Thoracic aorta (tissue), 2 donors: ENCODE measurements at regions not wholly inside any gene's neighbourhood (a gene's known extent, or its start where the extent isn't known, plus 50 kb on each side); places are given as distances from the start of the nearest gene placed in this dataset.

Source experiments
- ATAC-seq: fragments of 150-250 bp; one replicate; pipeline ENCODE4 v1.8.0; 2017; ENCODE audit warnings: low read depth; ENCODE audit not compliant: insufficient number of reproducible peaks, low FRiP score
- DNase-seq: peaks from one replicate; pipeline ENCODE4 v3.0.0-alpha.2; 2020; ENCODE audit warnings: low spot score
- H3K27ac ChIP-seq, 2 donors: fragments of 200-600 bp; sonication (generic); 1 replicate in 1 of 2; 2 replicates in 1 of 2; pipeline ENCODE4 v1.5.1; 2016; ENCODE audit warnings: mild to moderate bottlenecking in 2 of 2, moderate library complexity in 2 of 2
- H3K27me3 ChIP-seq: fragments of 200-600 bp; sonication (generic); replicated peaks from 2 replicates; pipeline ENCODE4 v1.6.0; 2016; ENCODE audit warnings: mild to moderate bottlenecking; ENCODE audit not compliant: insufficient read depth
- H3K36me3 ChIP-seq: fragments of 200-600 bp; sonication (generic); one replicate; pipeline ENCODE4 v1.5.1; 2016
- H3K4me1 ChIP-seq, 2 donors: fragments of 200-600 bp; sonication (generic); 1 replicate in 1 of 2; 2 replicates in 1 of 2; pipeline versions ENCODE4 v1.5.1 to v1.6.0; 2016; ENCODE audit warnings: low read depth in 2 of 2, mild to moderate bottlenecking in 1 of 2; ENCODE audit not compliant: control insufficient read depth in 1 of 2
- H3K4me3 ChIP-seq: fragments of 200-600 bp; sonication (generic); 2 replicates; pipeline ENCODE4 v1.5.1; 2016; ENCODE audit warnings: mild to moderate bottlenecking
- H3K9me3 ChIP-seq: fragments of 200-600 bp; sonication (generic); 2 replicates; pipeline ENCODE4 v1.5.1; 2016
- CTCF ChIP-seq: fragments of 200-600 bp; sonication (generic); IDR thresholded peaks from one replicate; pipeline ENCODE4 v1.5.1; 2019; ENCODE audit warnings: antibody characterized with exemption

- H3K27me3 ChIP-seq, result no peaks in the 10 kb centered on the region
- no peak overlapping the region for H3K27ac ChIP-seq
- no peak for ATAC-seq
- TF ChIP-seq CTCF, result no peak
- no peak overlapping the region for H3K4me3 ChIP-seq
- no peak for DNase-seq
- H3K9me3 ChIP-seq, result peaks cover 3% of the 10 kb centered on the region
- no peaks in the 10 kb centered on the region for H3K36me3 ChIP-seq
- no peaks in the 10 kb centered on the region for H3K4me1 ChIP-seq
Observed at GRCh38 chr2:38216886-38217285, 140.9 kb upstream of the CYP1B1 start.

- Histone ChIP-seq H3K27ac (no peak overlapping the region), H3K4me1 (no peaks in the 10 kb centered on the region), H3K36me3 (no peaks in the 10 kb centered on the region), H3K9me3 (peaks cover 3% of the 10 kb centered on the region), H3K27me3 (no peaks in the 10 kb centered on the region), H3K4me3 (no peak overlapping the region)
- ATAC-seq (no peak), DNase-seq (no peak)
- no peak for TF ChIP-seq CTCF
Observed at GRCh38 chr2:38215993-38216392, 140.0 kb upstream of the CYP1B1 start.

GRCh38 chr2:38215522-38215921 is 139.6 kb upstream of the CYP1B1 start:
- ATAC-seq (no peak), DNase-seq (no peak)
- TF ChIP-seq CTCF, result no peak
- no peaks in the 10 kb centered on the region for H3K27me3 ChIP-seq
- H3K4me3 ChIP-seq, result no peak overlapping the region
- H3K36me3 ChIP-seq, result no peaks in the 10 kb centered on the region
- no peaks in the 10 kb centered on the region for H3K4me1 ChIP-seq
- H3K27ac ChIP-seq, result no peak overlapping the region
- H3K9me3 ChIP-seq, result peaks cover 3% of the 10 kb centered on the region

- no peaks in the 10 kb centered on the region for H3K36me3 ChIP-seq
- no peak overlapping the region for H3K27ac ChIP-seq
- no peaks in the 10 kb centered on the region for H3K4me1 ChIP-seq
- ATAC-seq (no peak), DNase-seq (no peak)
- no peak overlapping the region for H3K4me3 ChIP-seq
- no peaks in the 10 kb centered on the region for H3K27me3 ChIP-seq
- peaks cover 3% of the 10 kb centered on the region for H3K9me3 ChIP-seq
- no peak for TF ChIP-seq CTCF
Observed at GRCh38 chr2:38214209-38214717, 138.3 kb upstream of the CYP1B1 start.

GRCh38 chr2:38213619-38214167 is 137.7 kb upstream of the CYP1B1 start:
- Histone ChIP-seq H3K27ac (no peak overlapping the region), H3K4me1 (no peaks in the 10 kb centered on the region), H3K4me3 (no peak overlapping the region), H3K36me3 (no peaks in the 10 kb centered on the region), H3K9me3 (peaks cover 3% of the 10 kb centered on the region), H3K27me3 (no peaks in the 10 kb centered on the region)
- no peak for TF ChIP-seq CTCF
- DNase-seq (no peak), ATAC-seq (no peak)
